ENCODE measurements at regions not wholly inside any gene's neighbourhood (a gene's known extent, or its start where the extent isn't known, plus 50 kb on each side); places are given as distances from the start of the nearest gene placed in this dataset.

- Histone ChIP-seq H3K4me1 (peaks cover 0 to 62% (median 26%) of the 10 kb centered on the region in 12 donors), H3K36me3 (no peaks in the 10 kb centered on the region), H3K4me3 (peak overlapping the region in 1 of 12 donors; percentile 9), H3K27me3 (no peaks in the 10 kb centered on the region), H3K27ac (peak overlapping the region in 1 of 12 donors; percentile 89), H3K9me3 (no peaks in the 10 kb centered on the region)
- 53 to 74% (median 69%) methylated on average over 6 of the region's 6 CpGs for WGBS, 4 donors
- ATAC-seq, result peak in 3 of 4 donors; percentile 4 to 56 (median 53)
- peak in 4 of 5 donors; percentile 25 to 78 (median 62) for DNase-seq
- TF ChIP-seq, protein P1, sequence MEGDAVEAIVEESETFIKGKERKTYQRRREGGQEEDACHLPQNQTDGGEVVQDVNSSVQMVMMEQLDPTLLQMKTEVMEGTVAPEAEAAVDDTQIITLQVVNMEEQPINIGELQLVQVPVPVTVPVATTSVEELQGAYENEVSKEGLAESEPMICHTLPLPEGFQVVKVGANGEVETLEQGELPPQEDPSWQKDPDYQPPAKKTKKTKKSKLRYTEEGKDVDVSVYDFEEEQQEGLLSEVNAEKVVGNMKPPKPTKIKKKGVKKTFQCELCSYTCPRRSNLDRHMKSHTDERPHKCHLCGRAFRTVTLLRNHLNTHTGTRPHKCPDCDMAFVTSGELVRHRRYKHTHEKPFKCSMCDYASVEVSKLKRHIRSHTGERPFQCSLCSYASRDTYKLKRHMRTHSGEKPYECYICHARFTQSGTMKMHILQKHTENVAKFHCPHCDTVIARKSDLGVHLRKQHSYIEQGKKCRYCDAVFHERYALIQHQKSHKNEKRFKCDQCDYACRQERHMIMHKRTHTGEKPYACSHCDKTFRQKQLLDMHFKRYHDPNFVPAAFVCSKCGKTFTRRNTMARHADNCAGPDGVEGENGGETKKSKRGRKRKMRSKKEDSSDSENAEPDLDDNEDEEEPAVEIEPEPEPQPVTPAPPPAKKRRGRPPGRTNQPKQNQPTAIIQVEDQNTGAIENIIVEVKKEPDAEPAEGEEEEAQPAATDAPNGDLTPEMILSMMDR (IDR thresholded peaks at IDR 0.05), result no peak
- TF ChIP-seq POLR2A (IDR thresholded peaks at IDR 0.05), result no peak
- intact Hi-C loops (cut with DNase I), result loop anchor here in 1 of 10 donors (10.0 kb wide), 1 partner anchor 106 kb away; the partner anchor contains the start of gene CD47
Observed at GRCh38 chr3:107988460-107989175, 102.2 kb downstream of the CD47 start.

DNA sequence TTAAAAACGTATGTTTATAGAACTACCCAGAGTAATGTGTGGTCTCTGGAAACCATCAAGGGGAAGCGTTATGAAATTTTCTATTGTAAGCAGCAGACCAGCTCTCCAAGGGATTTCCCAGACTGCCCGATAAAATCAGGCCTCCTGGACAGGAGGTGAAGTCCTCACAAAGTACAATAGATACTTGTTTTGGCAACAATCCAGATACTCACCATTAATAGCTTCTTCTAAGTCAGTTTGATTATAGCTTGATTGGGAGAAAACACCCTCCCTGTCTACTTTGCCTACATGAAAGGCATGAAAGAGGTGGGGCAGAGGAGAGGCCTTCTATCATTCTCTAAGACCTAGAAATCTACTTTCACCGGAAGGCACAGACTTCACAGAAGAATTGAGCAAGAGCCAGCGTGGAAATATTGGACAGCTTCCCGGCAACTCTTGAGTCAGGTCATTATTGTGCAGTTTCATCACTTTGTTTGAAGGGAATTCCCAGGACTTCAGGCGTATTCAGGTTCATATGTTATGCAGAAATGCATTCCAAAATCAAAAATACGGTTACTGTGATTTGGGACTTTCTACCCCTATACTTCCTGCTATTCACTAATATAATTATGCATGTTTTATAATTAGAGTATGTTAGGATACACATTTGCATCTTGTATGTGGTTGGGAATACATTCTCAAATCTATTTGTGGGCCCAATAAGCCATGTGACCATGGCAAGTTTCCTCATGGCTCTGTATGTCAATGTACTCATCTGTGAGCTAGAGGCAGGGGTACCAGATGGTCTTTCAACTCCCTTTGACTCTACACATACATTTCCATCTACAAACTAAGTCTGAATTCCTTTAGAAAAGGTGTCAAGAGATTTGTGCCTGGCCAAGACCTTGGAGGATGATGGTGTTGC lies 103.5 kb downstream of the CD47 start:
- Histone ChIP-seq H3K36me3 (no peaks in the 10 kb centered on the region), H3K9me3 (no peaks in the 10 kb centered on the region), H3K4me3 (no peak overlapping the region), H3K27ac (peak overlapping the region in 9 of 12 donors; percentile 2 to 89 (median 43)), H3K4me1 (peaks cover 0 to 53% (median 26%) of the 10 kb centered on the region in 12 donors), H3K27me3 (no peaks in the 10 kb centered on the region)
- intact Hi-C loops (cut with DNase I), result loop anchor here in 1 of 10 donors (10.0 kb wide), 1 partner anchor 108 kb away; the partner anchor contains the start of gene CD47
- ATAC-seq, result peak; percentile 68 to 93 (median 88)
- TF ChIP-seq, protein P1 (IDR thresholded peaks at IDR 0.05), result no peak
- TF ChIP-seq POLR2A (IDR thresholded peaks at IDR 0.05), result no peak
- peak in 4 of 5 donors; percentile 73 to 86 (median 78) for DNase-seq
- 9 to 17% (median 11%) methylated on average over 8 of the region's 8 CpGs for WGBS, 4 donors

DNA sequence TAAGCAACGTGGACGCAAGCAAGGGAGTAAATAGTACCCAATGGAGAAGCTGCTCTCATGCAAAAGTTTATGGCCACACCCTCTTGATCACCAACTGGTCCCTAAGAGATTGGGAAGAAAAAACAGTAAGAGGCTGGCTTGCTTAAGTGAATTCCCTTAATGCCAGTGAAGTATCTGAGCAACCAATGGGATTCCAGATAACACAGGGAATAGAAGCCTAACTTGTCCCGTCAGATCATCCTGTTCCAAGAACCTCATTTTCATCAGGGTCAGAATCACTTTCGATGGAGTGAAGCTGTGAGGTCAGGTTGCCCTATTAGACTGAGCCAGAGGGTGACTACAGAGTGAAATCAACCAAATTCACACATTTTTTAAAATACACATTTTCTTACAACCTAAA lies 104.3 kb downstream of the CD47 start:
- Histone ChIP-seq H3K27me3 (no peaks in the 10 kb centered on the region), H3K4me1 (peaks cover 0 to 61% (median 32%) of the 10 kb centered on the region in 12 donors), H3K27ac (peak overlapping the region in 9 of 12 donors; percentile 2 to 89 (median 43)), H3K9me3 (no peaks in the 10 kb centered on the region), H3K36me3 (no peaks in the 10 kb centered on the region), H3K4me3 (no peak overlapping the region)
- intact Hi-C loops (cut with DNase I), result loop anchor here in 1 of 10 donors (10.0 kb wide), 1 partner anchor 108 kb away; the partner anchor contains the start of gene CD47
- ATAC-seq (no peak), DNase-seq (no peak)
- WGBS, 4 donors, result 59 to 76% (median 71%) methylated on average over 4 of the region's 4 CpGs
- TF ChIP-seq, protein P1 (IDR thresholded peaks at IDR 0.05), result no peak
- no peak for TF ChIP-seq POLR2A (IDR thresholded peaks at IDR 0.05)
